DND-41 (cell line): ENCODE measurements at regions not wholly inside any gene's neighbourhood (a gene's known extent, or its start where the extent isn't known, plus 50 kb on each side); places are given as distances from the start of the nearest gene placed in this dataset.

Experiments
- EZH2 ChIP-seq: IDR thresholded peaks from 3 replicates; pipeline ENCODE4 v1.6.1; 2012; ENCODE audit warnings: borderline replicate concordance, low read depth, mild to moderate bottlenecking, moderate library complexity, low read length, inconsistent platforms; ENCODE audit not compliant: severe bottlenecking
- TF ChIP-seq, protein P1 (sequence below): IDR thresholded peaks from 2 replicates; pipeline ENCODE4 v1.5.1; 2012; ENCODE audit warnings: borderline replicate concordance, low read length, moderate library complexity, mild to moderate bottlenecking; ENCODE audit not compliant: poor library complexity, severe bottlenecking; ENCODE audit errors: extremely low read depth

DNA sequence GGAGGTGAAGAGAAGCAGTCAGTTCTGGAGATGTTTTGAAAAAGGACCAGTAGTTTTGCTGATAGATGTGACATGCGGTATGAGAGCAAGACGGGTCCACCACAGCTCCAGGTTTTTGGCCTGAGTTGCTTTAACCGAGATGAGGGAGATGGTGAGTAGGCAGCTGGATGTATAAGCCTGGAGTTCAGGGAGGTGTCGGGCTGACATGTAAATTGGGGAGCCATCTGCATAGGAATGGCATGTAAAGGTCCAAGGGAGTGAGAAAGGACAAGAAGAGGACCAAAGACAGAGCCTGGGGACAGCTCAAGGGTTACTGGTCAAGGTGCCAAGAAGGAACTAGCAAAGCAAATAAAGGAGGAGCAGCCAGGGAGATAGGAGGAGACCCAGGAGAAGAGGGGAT, 503.7 kb downstream of the MATN1 start:
- TF ChIP-seq, protein P1, sequence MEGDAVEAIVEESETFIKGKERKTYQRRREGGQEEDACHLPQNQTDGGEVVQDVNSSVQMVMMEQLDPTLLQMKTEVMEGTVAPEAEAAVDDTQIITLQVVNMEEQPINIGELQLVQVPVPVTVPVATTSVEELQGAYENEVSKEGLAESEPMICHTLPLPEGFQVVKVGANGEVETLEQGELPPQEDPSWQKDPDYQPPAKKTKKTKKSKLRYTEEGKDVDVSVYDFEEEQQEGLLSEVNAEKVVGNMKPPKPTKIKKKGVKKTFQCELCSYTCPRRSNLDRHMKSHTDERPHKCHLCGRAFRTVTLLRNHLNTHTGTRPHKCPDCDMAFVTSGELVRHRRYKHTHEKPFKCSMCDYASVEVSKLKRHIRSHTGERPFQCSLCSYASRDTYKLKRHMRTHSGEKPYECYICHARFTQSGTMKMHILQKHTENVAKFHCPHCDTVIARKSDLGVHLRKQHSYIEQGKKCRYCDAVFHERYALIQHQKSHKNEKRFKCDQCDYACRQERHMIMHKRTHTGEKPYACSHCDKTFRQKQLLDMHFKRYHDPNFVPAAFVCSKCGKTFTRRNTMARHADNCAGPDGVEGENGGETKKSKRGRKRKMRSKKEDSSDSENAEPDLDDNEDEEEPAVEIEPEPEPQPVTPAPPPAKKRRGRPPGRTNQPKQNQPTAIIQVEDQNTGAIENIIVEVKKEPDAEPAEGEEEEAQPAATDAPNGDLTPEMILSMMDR = no peak
- TF ChIP-seq EZH2 = no peak
